SK-N-SH treated with all-trans-retinoic acid at 6 μM for 48 hours (cell line): ENCODE measurements at regions not wholly inside any gene's neighbourhood (a gene's known extent, or its start where the extent isn't known, plus 50 kb on each side); places are given as distances from the start of the nearest gene placed in this dataset.

Experiments used
- ARNTL ChIP-seq: fragments of 450-650 bp; formaldehyde crosslinking; IDR thresholded peaks from 2 replicates; pipeline ENCODE4 v1.5.0; 2020; ENCODE audit warnings: low read depth, mild to moderate bottlenecking, moderate library complexity, borderline replicate concordance
- CREB5 ChIP-seq: fragments of 250-450 bp; sonication (Bioruptor Pico); IDR thresholded peaks from 2 replicates; pipeline ENCODE4 v1.5.1; 2020; ENCODE audit warnings: low read depth, mild to moderate bottlenecking, moderate library complexity
- CSDC2 ChIP-seq: fragments of 250-450 bp; sonication (Bioruptor Pico); IDR thresholded peaks from 2 replicates; pipeline ENCODE4 v1.5.0; 2020; ENCODE audit warnings: mild to moderate bottlenecking, moderate library complexity
- RARB ChIP-seq: fragments of 250-450 bp; sonication (Bioruptor Pico); IDR thresholded peaks from 2 replicates; pipeline ENCODE4 v1.8.0; 2021; ENCODE audit warnings: mild to moderate bottlenecking, moderate library complexity
- SNAI2 ChIP-seq: fragments of 250-450 bp; sonication (Bioruptor Pico); IDR thresholded peaks from 2 replicates; pipeline ENCODE4 v1.5.0; 2020; ENCODE audit warnings: mild to moderate bottlenecking, moderate library complexity
- TCF4 ChIP-seq: fragments of 250-450 bp; sonication (Bioruptor Pico); IDR thresholded peaks from 2 replicates; pipeline ENCODE4 v1.8.0; 2021; ENCODE audit warnings: mild to moderate bottlenecking, moderate library complexity, borderline replicate concordance
- ZC3H10 ChIP-seq: fragments of 250-450 bp; sonication (Bioruptor Pico); IDR thresholded peaks from 2 replicates; pipeline ENCODE4 v1.5.1; 2021; ENCODE audit warnings: mild to moderate bottlenecking, moderate library complexity
- ZFP3 ChIP-seq: fragments of 250-450 bp; sonication (Bioruptor Pico); IDR thresholded peaks from 2 replicates; pipeline ENCODE4 v1.5.0; 2020; ENCODE audit warnings: mild to moderate bottlenecking, moderate library complexity
- ZFP30 ChIP-seq: fragments of 450-650 bp; formaldehyde crosslinking; IDR thresholded peaks from 2 replicates; pipeline ENCODE4 v1.5.0; 2022; ENCODE audit warnings: mild to moderate bottlenecking, moderate library complexity
- ZNF70 ChIP-seq: fragments of 450-650 bp; formaldehyde crosslinking; IDR thresholded peaks from 2 replicates; pipeline ENCODE4 v1.5.0; 2020; ENCODE audit warnings: mild to moderate bottlenecking, moderate library complexity
- TF ChIP-seq, protein P1 (sequence below): fragments of 250-450 bp; sonication (Bioruptor Pico); IDR thresholded peaks from 2 replicates; pipeline ENCODE4 v1.8.0; 2020; ENCODE audit warnings: mild to moderate bottlenecking, moderate library complexity, borderline replicate concordance
- TF ChIP-seq, protein P2 (sequence below): fragments of 250-450 bp; sonication (Bioruptor Pico); IDR thresholded peaks from 2 replicates; pipeline ENCODE4 v1.5.1; 2021; ENCODE audit warnings: mild to moderate bottlenecking, moderate library complexity

DNA sequence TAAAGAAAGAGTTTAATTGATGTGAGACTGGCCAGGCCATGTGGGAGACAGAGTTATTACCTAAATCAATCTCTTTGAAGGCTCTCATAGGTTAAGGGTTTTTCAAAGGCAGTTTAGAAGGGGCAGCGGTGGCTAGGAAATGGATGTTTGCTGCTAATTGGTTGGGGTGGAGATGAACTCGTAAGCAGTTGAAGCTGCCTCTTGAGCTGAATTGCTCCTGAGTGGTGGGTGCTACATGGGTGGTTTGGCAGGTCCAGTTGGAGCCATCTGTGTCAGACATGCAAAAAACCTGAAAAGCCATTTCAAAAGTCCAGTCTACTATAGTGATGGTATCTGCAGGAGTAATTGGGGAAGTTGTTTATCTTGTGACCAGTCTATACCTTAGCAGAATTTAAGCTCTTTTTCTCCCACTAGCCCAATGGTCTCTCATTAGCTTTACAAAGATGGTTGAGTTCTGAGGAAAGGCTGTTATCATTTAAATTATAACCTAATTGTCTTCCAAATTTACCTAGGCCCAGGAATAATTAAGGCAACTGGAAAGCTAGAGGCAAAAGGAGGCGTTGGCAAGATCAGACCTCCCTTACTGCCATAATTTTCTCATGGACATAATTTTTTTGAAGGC, 762.4 kb upstream of the FRG1 start:
- TF ChIP-seq ZFP3 (CRISPR knock-in tag) (no peak), ZNF70 (CRISPR knock-in tag) (no peak), TCF4 (CRISPR knock-in tag) (no peak), ZFP30 (CRISPR knock-in tag) (no peak), ZC3H10 (no peak), CSDC2 (no peak), CREB5 (no peak), RARB (CRISPR knock-in tag) (no peak), ARNTL (CRISPR knock-in tag) (no peak), SNAI2 (CRISPR knock-in tag) (no peak)
- TF ChIP-seq, protein P1, sequence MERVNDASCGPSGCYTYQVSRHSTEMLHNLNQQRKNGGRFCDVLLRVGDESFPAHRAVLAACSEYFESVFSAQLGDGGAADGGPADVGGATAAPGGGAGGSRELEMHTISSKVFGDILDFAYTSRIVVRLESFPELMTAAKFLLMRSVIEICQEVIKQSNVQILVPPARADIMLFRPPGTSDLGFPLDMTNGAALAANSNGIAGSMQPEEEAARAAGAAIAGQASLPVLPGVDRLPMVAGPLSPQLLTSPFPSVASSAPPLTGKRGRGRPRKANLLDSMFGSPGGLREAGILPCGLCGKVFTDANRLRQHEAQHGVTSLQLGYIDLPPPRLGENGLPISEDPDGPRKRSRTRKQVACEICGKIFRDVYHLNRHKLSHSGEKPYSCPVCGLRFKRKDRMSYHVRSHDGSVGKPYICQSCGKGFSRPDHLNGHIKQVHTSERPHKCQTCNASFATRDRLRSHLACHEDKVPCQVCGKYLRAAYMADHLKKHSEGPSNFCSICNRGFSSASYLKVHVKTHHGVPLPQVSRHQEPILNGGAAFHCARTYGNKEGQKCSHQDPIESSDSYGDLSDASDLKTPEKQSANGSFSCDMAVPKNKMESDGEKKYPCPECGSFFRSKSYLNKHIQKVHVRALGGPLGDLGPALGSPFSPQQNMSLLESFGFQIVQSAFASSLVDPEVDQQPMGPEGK (CRISPR knock-in tag), result no peak
- TF ChIP-seq, protein P2, sequence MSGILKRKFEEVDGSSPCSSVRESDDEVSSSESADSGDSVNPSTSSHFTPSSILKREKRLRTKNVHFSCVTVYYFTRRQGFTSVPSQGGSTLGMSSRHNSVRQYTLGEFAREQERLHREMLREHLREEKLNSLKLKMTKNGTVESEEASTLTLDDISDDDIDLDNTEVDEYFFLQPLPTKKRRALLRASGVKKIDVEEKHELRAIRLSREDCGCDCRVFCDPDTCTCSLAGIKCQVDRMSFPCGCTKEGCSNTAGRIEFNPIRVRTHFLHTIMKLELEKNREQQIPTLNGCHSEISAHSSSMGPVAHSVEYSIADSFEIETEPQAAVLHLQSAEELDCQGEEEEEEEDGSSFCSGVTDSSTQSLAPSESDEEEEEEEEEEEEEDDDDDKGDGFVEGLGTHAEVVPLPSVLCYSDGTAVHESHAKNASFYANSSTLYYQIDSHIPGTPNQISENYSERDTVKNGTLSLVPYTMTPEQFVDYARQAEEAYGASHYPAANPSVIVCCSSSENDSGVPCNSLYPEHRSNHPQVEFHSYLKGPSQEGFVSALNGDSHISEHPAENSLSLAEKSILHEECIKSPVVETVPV, result no peak
